HG02571 (cell line): ENCODE measurements at regions not wholly inside any gene's neighbourhood (a gene's known extent, or its start where the extent isn't known, plus 50 kb on each side); places are given as distances from the start of the nearest gene placed in this dataset.
"Not testable (repeated sequence)": the region's sequence is repeated elsewhere in the genome, so short reads cannot be mapped to it uniquely, and the experiment has no call there.

ENCODE experiments used
- ATAC-seq: cut with Tn5 transposase; IDR thresholded peaks from one replicate; pipeline ENCODE4 v1.9.1; 2021; ENCODE audit warnings: mild to moderate bottlenecking, moderate library complexity; ENCODE audit not compliant: unreplicated experiment

GRCh38 chr5:71771191-71771590 lies 52.1 kb downstream of the CARTPT start:
- ATAC-seq = no peak

- no peak for ATAC-seq
Measured at GRCh38 chr5:71778678-71779276, 59.7 kb downstream of the CARTPT start.

- ATAC-seq = no peak
Measured at GRCh38 chr5:71780597-71780996, 61.5 kb downstream of the CARTPT start.

- peak; percentile 26 for ATAC-seq
Measured at GRCh38 chr5:71782393-71782770, 63.3 kb downstream of the CARTPT start.

GRCh38 chr5:71782771-71783770 lies 64.0 kb downstream of the CARTPT start:
- ATAC-seq = peak; percentile 99

GRCh38 chr5:71783891-71784290 lies 64.8 kb downstream of the CARTPT start:
- ATAC-seq = no peak

DNA sequence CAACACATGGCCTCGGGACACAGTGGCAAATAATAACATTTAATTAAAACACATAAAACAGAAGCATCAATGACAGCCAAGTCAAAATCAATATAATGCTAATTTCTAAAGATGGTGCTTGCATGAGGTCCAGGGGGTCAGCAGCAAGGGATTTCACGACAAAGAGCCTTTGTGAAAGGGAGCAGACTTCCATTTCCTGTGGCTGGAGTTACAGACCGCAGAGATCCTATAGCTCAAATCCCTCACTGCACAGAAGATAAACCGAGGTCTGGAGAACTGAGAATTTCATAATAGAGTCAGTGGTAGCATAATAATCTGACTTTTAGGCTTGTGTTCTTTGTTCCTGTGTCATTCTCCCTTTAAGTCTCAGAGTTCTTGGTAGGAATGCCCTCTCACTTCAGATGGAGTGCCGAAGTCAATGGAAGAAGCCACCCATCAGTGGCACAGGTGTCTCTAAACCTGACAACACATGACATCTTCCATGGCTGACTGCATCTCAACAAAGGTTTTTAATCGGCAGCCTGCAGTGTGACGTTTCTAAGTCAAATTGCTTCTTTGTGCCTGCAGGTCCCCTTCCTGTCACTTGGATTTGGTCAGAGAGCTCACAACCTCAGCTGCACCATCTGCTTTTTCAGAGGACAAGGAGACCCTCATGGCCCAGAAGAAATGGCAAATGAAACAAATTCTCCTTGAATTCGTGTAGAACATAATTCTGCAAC lies 67.4 kb downstream of the CARTPT start:
- ATAC-seq = no peak

- no peak for ATAC-seq
Measured at GRCh38 chr5:71788794-71789193, 69.7 kb downstream of the CARTPT start.

GRCh38 chr5:71789746-71790145 lies 70.7 kb downstream of the CARTPT start:
- no peak for ATAC-seq

- ATAC-seq = no peak
Measured at GRCh38 chr5:71790433-71790832, 71.4 kb downstream of the CARTPT start.

DNA sequence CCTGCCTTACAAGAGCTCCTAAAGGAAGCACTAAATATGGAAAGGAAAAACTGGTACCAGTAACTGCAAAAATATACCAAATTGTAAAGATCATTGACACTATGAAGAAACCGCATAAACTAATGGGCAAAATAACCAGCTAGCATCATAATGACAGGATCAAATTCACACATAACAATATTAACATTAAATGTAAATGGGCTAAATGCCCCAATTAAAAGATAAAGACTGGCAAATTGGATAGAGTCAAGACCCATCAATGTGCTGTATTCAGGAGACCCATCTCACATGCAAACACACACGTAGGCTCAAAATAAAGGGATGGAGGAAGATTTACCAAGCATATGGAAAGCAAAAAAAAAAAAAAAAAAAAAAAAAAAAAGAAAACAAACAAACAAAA lies 73.0 kb downstream of the CARTPT start:
- ATAC-seq = not testable (repeated sequence)

GRCh38 chr5:71794061-71794695 lies 75.1 kb downstream of the CARTPT start:
- ATAC-seq = no peak

DNA sequence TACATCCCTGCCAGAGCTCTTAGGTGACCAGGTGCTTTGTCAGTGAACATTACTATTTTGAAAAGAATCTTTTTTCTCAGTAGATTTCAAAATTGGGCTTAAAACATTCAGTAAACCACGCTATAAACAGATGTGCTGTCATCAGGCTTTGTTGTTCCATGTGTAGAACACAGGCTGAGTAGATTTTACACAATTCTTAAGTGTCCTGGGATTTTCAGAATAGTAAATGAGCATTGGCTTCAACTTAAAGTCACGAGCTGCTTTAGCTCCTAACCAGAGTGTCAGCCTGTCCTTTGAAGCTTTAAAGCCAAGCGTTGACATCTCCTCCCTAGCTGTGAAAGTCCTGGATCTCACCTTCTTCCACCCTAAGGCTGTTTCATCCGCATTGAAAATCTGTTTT lies 83.6 kb downstream of the CARTPT start:
- ATAC-seq = no peak

GRCh38 chr5:71806711-71807110 lies 87.6 kb downstream of the CARTPT start:
- no peak for ATAC-seq

DNA sequence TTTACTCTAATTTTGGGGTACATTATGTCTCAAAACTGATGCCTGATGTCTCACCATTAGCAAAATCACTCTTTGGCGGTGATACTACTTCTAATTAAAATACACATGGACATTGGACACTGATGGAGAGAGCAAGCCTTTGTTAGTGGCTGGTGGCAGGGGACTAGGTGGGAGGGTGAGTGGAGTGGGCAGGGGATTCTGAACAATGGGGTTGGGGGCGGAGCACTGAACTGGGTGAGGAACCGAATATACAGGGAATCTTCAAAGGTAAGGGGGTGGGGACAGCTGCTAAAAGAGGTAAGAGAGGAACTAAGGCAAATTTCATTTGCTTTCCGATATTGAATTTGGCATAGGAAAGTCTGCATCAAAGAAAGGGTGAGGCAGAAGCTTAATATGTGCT lies 88.8 kb downstream of the CARTPT start:
- no peak for ATAC-seq

GRCh38 chr5:71809446-71809845 lies 90.4 kb downstream of the CARTPT start:
- ATAC-seq = no peak

- no peak for ATAC-seq
Measured at GRCh38 chr5:71810023-71810422, 90.9 kb downstream of the CARTPT start.

- no peak for ATAC-seq
Measured at GRCh38 chr5:71810471-71811195, 91.6 kb downstream of the CARTPT start.

- ATAC-seq = no peak
Measured at GRCh38 chr5:71811779-71812178, 92.7 kb downstream of the CARTPT start.

DNA sequence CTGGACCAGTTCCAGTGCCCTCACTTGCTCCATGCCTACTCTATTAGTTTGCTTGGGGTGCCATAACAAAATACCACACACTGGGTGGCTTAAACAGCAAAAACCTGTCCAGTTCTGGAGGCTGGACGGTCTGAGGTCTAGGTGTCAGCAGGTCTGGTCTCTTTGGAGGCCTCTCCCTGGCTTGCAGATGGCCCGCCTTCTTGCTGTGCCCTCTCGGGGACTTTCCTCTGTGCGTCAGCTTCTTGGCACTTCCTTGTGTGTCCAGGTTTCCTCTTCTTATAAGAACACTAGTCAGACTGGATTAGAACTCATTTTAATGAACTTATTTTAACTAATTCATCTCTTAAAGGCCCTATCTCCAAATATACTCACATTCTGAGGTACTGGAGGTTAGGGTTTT lies 97.2 kb downstream of the CARTPT start:
- no peak for ATAC-seq
